Panc1 (cell line): ENCODE measurements at regions not wholly inside any gene's neighbourhood (a gene's known extent, or its start where the extent isn't known, plus 50 kb on each side); places are given as distances from the start of the nearest gene placed in this dataset.

Source experiments
- ATAC-seq: fragments of 200-7000 bp; cut with Tn5 transposase; 2 replicates; pipeline ENCODE4 v1.9.1; 2020; ENCODE audit warnings: mild to moderate bottlenecking, moderate library complexity
- BruUV-seq: library from RNA; stranded (reverse); fragments of 400-500 nt; replicated peaks from 2 replicates; lab custom pipeline; 2021; lab: Mats Ljungman, UMichigan
- CTCF ChIA-PET: fragments of 300-600 bp; sonication (Branson Sonifier 250); formaldehyde crosslinking; loops from one replicate; lab custom pipeline; 2022; ENCODE audit warnings: antibody characterized with exemption; lab: Charles Lee
- POLR2A ChIA-PET: fragments of 300-600 bp; sonication (Branson Sonifier 250); formaldehyde crosslinking; loops from one replicate; lab custom pipeline; 2022; ENCODE audit warnings: antibody characterized with exemption; lab: Charles Lee
- DNase-seq: peaks from one replicate; pipeline ENCODE4 v3.0.0-alpha.2; 2010; ENCODE audit warnings: low read depth, low spot score
- H3K27ac ChIP-seq: 2 replicates; pipeline ENCODE4 v1.5.1; 2011; ENCODE audit warnings: mild to moderate bottlenecking, low read length, inconsistent platforms
- H3K27me3 ChIP-seq: fragments of 200-500 bp; sonication (Bioruptor generic); 2 replicates; pipeline ENCODE4 v1.6.0; 2014; ENCODE audit warnings: low read length, inconsistent platforms; ENCODE audit not compliant: control insufficient read depth, insufficient read depth
- H3K36me3 ChIP-seq: fragments of 200-500 bp; sonication (Bioruptor generic); 2 replicates; pipeline ENCODE4 v1.5.1; 2014; ENCODE audit warnings: inconsistent platforms, mild to moderate bottlenecking, low read length, moderate library complexity; ENCODE audit not compliant: control insufficient read depth, insufficient read depth
- H3K4me1 ChIP-seq: 2 replicates; pipeline ENCODE4 v1.5.1; 2011; ENCODE audit warnings: inconsistent platforms, mild to moderate bottlenecking, low read length, moderate library complexity; ENCODE audit not compliant: control insufficient read depth, insufficient read depth
- H3K4me3 ChIP-seq, 2 experiments: 2 replicates each; pipeline ENCODE4 v1.5.1; 2011 to 2012; ENCODE audit warnings: low read depth in 2 of 2, low read length in 2 of 2, mild to moderate bottlenecking in 2 of 2, inconsistent platforms in 1 of 2, moderate library complexity in 1 of 2
- H3K9me3 ChIP-seq: fragments of 200-500 bp; sonication (Bioruptor generic); 2 replicates; pipeline ENCODE4 v1.5.1; 2014; ENCODE audit warnings: low read depth, mild to moderate bottlenecking, inconsistent platforms, low read length, moderate library complexity; ENCODE audit not compliant: control insufficient read depth, insufficient read depth
- POLR2AphosphoS5 ChIP-seq: IDR thresholded peaks from 2 replicates; pipeline ENCODE4 v1.6.1; 2012; ENCODE audit warnings: mild to moderate bottlenecking, low read depth, low read length, moderate library complexity
- SIN3A ChIP-seq: IDR thresholded peaks from 2 replicates; pipeline ENCODE4 v1.6.1; 2012; ENCODE audit warnings: low read depth, mild to moderate bottlenecking, low read length, moderate library complexity, borderline replicate concordance; ENCODE audit not compliant: insufficient read depth
- TCF7L2 ChIP-seq: IDR thresholded peaks from 2 replicates; pipeline ENCODE4 v1.6.1; 2011; ENCODE audit warnings: mild to moderate bottlenecking, low read depth, low read length, inconsistent platforms
- in situ Hi-C: cut with HindIII; loops from 2 replicates; pipeline ENCODE4 v1.10.0; 2016; ENCODE audit warnings: low sequenced_read_pairs, low pct_unique_long_range_greater_than_20kb
- intact Hi-C: fragments of 100-400 bp; cut with micrococcal nuclease; formaldehyde crosslinking; loops from one replicate; pipeline ENCODE4 v1.10.0; 2022; ENCODE audit not compliant: unreplicated experiment
- TF ChIP-seq, protein P1 (sequence below): fragments of 450-650 bp; IDR thresholded peaks from 2 replicates; pipeline ENCODE4 v1.5.1; 2017; ENCODE audit warnings: mild to moderate bottlenecking
- TF ChIP-seq, protein P2 (sequence below), 2 experiments: IDR thresholded peaks; 2 replicates each; pipeline ENCODE4 v1.6.1; 2011 to 2012; ENCODE audit warnings: low read depth in 2 of 2, control low read depth in 1 of 2, low read length in 1 of 2, mild to moderate bottlenecking in 1 of 2, moderate library complexity in 1 of 2; ENCODE audit not compliant: insufficient read depth in 1 of 2

DNA sequence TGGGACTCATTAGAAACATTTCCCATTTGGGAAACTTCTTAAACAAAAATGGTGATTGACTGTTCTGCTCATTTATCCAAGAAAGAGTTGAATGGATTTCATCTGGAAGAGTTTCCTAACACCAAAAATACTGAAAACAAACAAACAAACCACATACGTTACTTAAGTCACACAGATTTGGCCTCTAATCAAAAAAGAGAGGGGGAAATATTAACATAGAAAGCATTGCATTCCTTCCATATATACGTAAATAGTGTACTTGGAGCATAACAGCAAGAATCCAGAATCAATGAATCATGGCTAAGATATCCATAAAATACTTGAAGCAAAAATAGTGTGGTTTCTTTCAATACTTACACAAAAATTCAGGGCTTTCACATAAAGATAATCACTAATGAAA, 189.8 kb upstream of the MAP3K1 start:
- no peak overlapping the region for H3K27ac ChIP-seq
- in situ Hi-C loops = no loop called here
- H3K9me3 ChIP-seq = peaks cover 3% of the 10 kb centered on the region; the same call in 1 of the 2 replicates
- no peak for DNase-seq
- CTCF ChIA-PET = no interaction called here
- no TSS peak for BruUV-seq
- POLR2A ChIA-PET = no interaction called here
- no peaks in the 10 kb centered on the region for H3K4me1 ChIP-seq
- intact Hi-C loops = no loop called here
- H3K4me3 ChIP-seq = no peak overlapping the region
- H3K36me3 ChIP-seq = no peaks in the 10 kb centered on the region
- ATAC-seq = no peak
- TF ChIP-seq, protein P1, sequence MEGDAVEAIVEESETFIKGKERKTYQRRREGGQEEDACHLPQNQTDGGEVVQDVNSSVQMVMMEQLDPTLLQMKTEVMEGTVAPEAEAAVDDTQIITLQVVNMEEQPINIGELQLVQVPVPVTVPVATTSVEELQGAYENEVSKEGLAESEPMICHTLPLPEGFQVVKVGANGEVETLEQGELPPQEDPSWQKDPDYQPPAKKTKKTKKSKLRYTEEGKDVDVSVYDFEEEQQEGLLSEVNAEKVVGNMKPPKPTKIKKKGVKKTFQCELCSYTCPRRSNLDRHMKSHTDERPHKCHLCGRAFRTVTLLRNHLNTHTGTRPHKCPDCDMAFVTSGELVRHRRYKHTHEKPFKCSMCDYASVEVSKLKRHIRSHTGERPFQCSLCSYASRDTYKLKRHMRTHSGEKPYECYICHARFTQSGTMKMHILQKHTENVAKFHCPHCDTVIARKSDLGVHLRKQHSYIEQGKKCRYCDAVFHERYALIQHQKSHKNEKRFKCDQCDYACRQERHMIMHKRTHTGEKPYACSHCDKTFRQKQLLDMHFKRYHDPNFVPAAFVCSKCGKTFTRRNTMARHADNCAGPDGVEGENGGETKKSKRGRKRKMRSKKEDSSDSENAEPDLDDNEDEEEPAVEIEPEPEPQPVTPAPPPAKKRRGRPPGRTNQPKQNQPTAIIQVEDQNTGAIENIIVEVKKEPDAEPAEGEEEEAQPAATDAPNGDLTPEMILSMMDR = no peak
- TF ChIP-seq POLR2AphosphoS5 (no peak), SIN3A (no peak), TCF7L2 (no peak)
- TF ChIP-seq, protein P2, sequence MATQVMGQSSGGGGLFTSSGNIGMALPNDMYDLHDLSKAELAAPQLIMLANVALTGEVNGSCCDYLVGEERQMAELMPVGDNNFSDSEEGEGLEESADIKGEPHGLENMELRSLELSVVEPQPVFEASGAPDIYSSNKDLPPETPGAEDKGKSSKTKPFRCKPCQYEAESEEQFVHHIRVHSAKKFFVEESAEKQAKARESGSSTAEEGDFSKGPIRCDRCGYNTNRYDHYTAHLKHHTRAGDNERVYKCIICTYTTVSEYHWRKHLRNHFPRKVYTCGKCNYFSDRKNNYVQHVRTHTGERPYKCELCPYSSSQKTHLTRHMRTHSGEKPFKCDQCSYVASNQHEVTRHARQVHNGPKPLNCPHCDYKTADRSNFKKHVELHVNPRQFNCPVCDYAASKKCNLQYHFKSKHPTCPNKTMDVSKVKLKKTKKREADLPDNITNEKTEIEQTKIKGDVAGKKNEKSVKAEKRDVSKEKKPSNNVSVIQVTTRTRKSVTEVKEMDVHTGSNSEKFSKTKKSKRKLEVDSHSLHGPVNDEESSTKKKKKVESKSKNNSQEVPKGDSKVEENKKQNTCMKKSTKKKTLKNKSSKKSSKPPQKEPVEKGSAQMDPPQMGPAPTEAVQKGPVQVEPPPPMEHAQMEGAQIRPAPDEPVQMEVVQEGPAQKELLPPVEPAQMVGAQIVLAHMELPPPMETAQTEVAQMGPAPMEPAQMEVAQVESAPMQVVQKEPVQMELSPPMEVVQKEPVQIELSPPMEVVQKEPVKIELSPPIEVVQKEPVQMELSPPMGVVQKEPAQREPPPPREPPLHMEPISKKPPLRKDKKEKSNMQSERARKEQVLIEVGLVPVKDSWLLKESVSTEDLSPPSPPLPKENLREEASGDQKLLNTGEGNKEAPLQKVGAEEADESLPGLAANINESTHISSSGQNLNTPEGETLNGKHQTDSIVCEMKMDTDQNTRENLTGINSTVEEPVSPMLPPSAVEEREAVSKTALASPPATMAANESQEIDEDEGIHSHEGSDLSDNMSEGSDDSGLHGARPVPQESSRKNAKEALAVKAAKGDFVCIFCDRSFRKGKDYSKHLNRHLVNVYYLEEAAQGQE (IDR thresholded peaks at IDR 0.05; ENCODE audit: insufficient read depth in 1 of 2, low read depth in 2 of 2, low read length in 1 of 2) = no peak
- H3K27me3 ChIP-seq = no peaks in the 10 kb centered on the region

DNA sequence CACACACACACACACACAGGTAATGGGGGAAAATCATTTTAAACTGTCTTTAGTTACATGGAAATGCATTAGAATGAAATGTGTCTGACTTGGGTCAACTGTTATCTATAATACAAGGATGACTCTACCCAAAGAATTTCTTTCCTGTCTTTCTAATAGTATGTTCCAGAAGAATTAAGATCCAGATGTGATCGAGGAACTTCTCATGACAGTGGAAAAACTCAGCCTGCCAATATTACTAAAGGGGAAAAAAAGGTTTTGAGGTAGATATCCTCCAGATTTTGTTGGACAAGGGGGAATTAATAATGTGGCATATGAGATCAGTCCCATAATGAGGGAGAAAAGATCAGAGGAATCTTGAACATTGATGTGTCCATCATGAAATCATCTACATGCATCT, 190.6 kb upstream of the MAP3K1 start:
- H3K9me3 ChIP-seq = peaks cover 3% of the 10 kb centered on the region; the same call in 1 of the 2 replicates
- BruUV-seq = no TSS peak
- ChIA-PET POLR2A (no interaction called here), CTCF (no interaction called here)
- no peak overlapping the region for H3K4me3 ChIP-seq
- no peaks in the 10 kb centered on the region for H3K36me3 ChIP-seq
- in situ Hi-C loops = no loop called here
- no peaks in the 10 kb centered on the region for H3K4me1 ChIP-seq
- H3K27ac ChIP-seq = no peak overlapping the region
- ATAC-seq (no peak), DNase-seq (no peak)
- intact Hi-C loops = no loop called here
- TF ChIP-seq SIN3A (no peak), POLR2AphosphoS5 (no peak), TCF7L2 (no peak)
- TF ChIP-seq, protein P1 = no peak
- TF ChIP-seq, protein P2 (IDR thresholded peaks at IDR 0.05; ENCODE audit: insufficient read depth in 1 of 2, low read depth in 2 of 2, low read length in 1 of 2) = no peak
- H3K27me3 ChIP-seq = no peaks in the 10 kb centered on the region
